OCI-LY7 (cell line): ENCODE measurements at regions not wholly inside any gene's neighbourhood (a gene's known extent, or its start where the extent isn't known, plus 50 kb on each side); places are given as distances from the start of the nearest gene placed in this dataset.

ENCODE experiments used
- BruUV-seq: library from RNA; stranded (reverse); fragments of 400-500 nt; replicated peaks from 2 replicates; lab custom pipeline; 2021; lab: Mats Ljungman, UMichigan
- CTCF ChIA-PET: fragments of 300-600 bp; sonication (Branson Sonifier 250); formaldehyde crosslinking; loops from one replicate; lab custom pipeline; 2022; ENCODE audit warnings: antibody characterized with exemption; ENCODE audit not compliant: unreplicated experiment; lab: Charles Lee
- POLR2A ChIA-PET: fragments of 300-600 bp; sonication (Branson Sonifier 250); formaldehyde crosslinking; loops from one replicate; lab custom pipeline; 2022; ENCODE audit warnings: antibody characterized with exemption; lab: Charles Lee
- DNase-seq: peaks from one replicate; pipeline ENCODE4 v3.0.0-alpha.2; 2015; ENCODE audit warnings: low spot score
- H2AFZ ChIP-seq: fragments of 200-600 bp; sonication (generic), shearing (Covaris generic); 2 replicates; pipeline ENCODE4 v1.6.1; 2014; ENCODE audit warnings: mild to moderate bottlenecking, antibody characterized with exemption, low read length, moderate library complexity
- H3K27ac ChIP-seq: fragments of 200-600 bp; sonication (generic); 2 replicates; pipeline ENCODE4 v1.5.1; 2014; ENCODE audit warnings: mixed run types, low read depth, mild to moderate bottlenecking, moderate library complexity, low read length, inconsistent platforms; ENCODE audit not compliant: poor library complexity, severe bottlenecking
- H3K36me3 ChIP-seq: fragments of 200-600 bp; sonication (generic); 2 replicates; pipeline ENCODE4 v1.6.1; 2014; ENCODE audit warnings: mild to moderate bottlenecking, antibody characterized with exemption, low read length, moderate library complexity, mixed read lengths; ENCODE audit not compliant: insufficient read depth
- H3K4me1 ChIP-seq: fragments of 200-600 bp; sonication (generic); 2 replicates; pipeline ENCODE4 v1.5.1; 2014; ENCODE audit warnings: mild to moderate bottlenecking, low read length; ENCODE audit not compliant: insufficient read depth, poor library complexity, severe bottlenecking
- H3K4me2 ChIP-seq: fragments of 200-600 bp; sonication (generic); 2 replicates; pipeline ENCODE4 v1.6.1; 2014; ENCODE audit warnings: mild to moderate bottlenecking, low read length
- H3K4me3 ChIP-seq: fragments of 200-600 bp; sonication (generic); 2 replicates; pipeline ENCODE4 v1.5.1; 2014; ENCODE audit warnings: mild to moderate bottlenecking, low read depth, low read length; ENCODE audit not compliant: poor library complexity, severe bottlenecking
- H3K79me2 ChIP-seq: fragments of 200-600 bp; sonication (generic); 2 replicates; pipeline ENCODE4 v1.6.1; 2016; ENCODE audit warnings: low read depth, mild to moderate bottlenecking, low read length, moderate library complexity, mixed read lengths; ENCODE audit not compliant: insufficient read depth
- H3K9me2 ChIP-seq: fragments of 200-600 bp; sonication (generic); 2 replicates; pipeline ENCODE4 v1.6.1; 2016; ENCODE audit warnings: mild to moderate bottlenecking, low read length, mixed read lengths; ENCODE audit not compliant: insufficient read depth
- H3K9me3 ChIP-seq: fragments of 200-600 bp; sonication (generic); 2 replicates; pipeline ENCODE4 v1.6.1; 2014; ENCODE audit warnings: mild to moderate bottlenecking, mixed run types, low read length, mixed read lengths
- H4K20me1 ChIP-seq: fragments of 200-600 bp; sonication (generic); 2 replicates; pipeline ENCODE4 v1.6.1; 2014; ENCODE audit warnings: mild to moderate bottlenecking, antibody characterized with exemption, low read length, moderate library complexity, mixed read lengths; ENCODE audit not compliant: insufficient read depth
- CTCF ChIP-seq: fragments of 200-600 bp; sonication (generic); conservative IDR thresholded peaks from 2 replicates; pipeline ENCODE4 v1.5.1; 2014; ENCODE audit warnings: mild to moderate bottlenecking, antibody characterized with exemption, low read length, moderate library complexity, mixed read lengths
- EZH2phosphoT487 ChIP-seq: fragments of 200-600 bp; sonication (generic); IDR thresholded peaks from 2 replicates; pipeline ENCODE4 v1.6.1; 2018; ENCODE audit warnings: low read depth, borderline replicate concordance, mild to moderate bottlenecking, mixed run types, antibody characterized with exemption, low read length, moderate library complexity, mixed read lengths
- intact Hi-C: fragments of 100-400 bp; cut with micrococcal nuclease; formaldehyde crosslinking; loops from one replicate; pipeline ENCODE4 v1.10.0; 2022; ENCODE audit not compliant: unreplicated experiment

DNA sequence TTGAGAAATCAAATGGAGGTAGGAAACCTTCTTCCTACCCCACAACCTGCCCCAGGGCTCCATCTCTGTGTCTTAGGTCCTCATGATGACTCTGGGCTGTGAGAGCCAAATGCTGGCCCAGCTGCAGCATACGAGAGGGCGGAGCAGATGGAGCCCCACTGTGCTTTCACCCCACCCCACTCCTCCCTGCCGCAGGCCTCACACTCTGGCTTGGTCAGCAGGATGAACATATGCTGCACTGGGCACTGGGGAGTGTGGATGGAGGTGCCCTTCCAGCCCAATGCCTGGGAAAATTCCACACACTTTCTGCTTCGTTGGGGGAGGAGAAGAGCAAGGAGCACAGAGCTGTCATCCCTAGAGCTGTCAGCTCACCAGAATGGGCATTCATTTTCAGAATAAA lies 271.6 kb upstream of the CADM1 start:
- H3K4me1 ChIP-seq = no peaks in the 10 kb centered on the region
- H3K79me2 ChIP-seq = no peaks in the 10 kb centered on the region
- no peak overlapping the region for H3K27ac ChIP-seq
- TF ChIP-seq EZH2phosphoT487 = no peak
- no peak for TF ChIP-seq CTCF
- CTCF ChIA-PET = no interaction called here
- BruUV-seq = no TSS peak
- no peaks in the 10 kb centered on the region for H3K9me2 ChIP-seq
- H3K4me2 ChIP-seq = no peak overlapping the region
- no peak overlapping the region for H3K4me3 ChIP-seq
- no peak for DNase-seq
- H3K36me3 ChIP-seq = no peaks in the 10 kb centered on the region
- no peak overlapping the region for H2AFZ ChIP-seq
- intact Hi-C loops = no loop called here
- H3K9me3 ChIP-seq = no peaks in the 10 kb centered on the region
- POLR2A ChIA-PET = no interaction called here
- H4K20me1 ChIP-seq = no peaks in the 10 kb centered on the region

DNA sequence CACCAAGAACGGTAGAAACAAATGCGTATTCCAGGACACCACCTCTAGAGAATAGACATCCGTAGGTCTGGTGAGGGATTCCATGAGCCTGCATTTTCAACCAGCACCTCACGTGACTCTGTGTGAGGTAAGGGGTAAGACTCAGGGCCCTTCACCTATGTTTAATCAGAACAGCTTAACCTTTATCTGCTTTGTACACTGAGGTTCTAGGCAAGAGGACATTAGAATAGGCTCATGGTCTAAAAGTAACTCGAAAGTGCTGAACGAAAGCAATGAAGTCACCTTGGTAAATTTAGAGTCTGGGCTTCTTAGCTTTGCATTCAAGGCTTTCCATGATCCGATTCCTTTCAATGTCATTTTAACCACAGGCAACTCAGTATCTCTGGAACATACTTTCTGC lies 270.5 kb upstream of the CADM1 start:
- Histone ChIP-seq H4K20me1 (no peaks in the 10 kb centered on the region), H3K4me2 (no peak overlapping the region), H3K9me3 (no peaks in the 10 kb centered on the region), H3K4me1 (no peaks in the 10 kb centered on the region), H3K9me2 (no peaks in the 10 kb centered on the region), H3K4me3 (no peak overlapping the region), H3K79me2 (no peaks in the 10 kb centered on the region), H3K36me3 (no peaks in the 10 kb centered on the region), H2AFZ (no peak overlapping the region), H3K27ac (no peak overlapping the region)
- BruUV-seq = no TSS peak
- ChIA-PET POLR2A (no interaction called here), CTCF (no interaction called here)
- DNase-seq = no peak
- no peak for TF ChIP-seq CTCF
- intact Hi-C loops = no loop called here

- intact Hi-C loops = no loop called here
- no TSS peak for BruUV-seq
- CTCF ChIA-PET = no interaction called here
Measured at GRCh38 chr11:115769891-115770290, 265.7 kb upstream of the CADM1 start.

More at GRCh38 chr11:115769891-115770290, 265.7 kb upstream of the CADM1 start:
- H3K79me2 ChIP-seq = no peaks in the 10 kb centered on the region
- H4K20me1 ChIP-seq = no peaks in the 10 kb centered on the region
- H3K4me3 ChIP-seq = no peak overlapping the region
- H2AFZ ChIP-seq = no peak overlapping the region
- no peaks in the 10 kb centered on the region for H3K9me2 ChIP-seq
- POLR2A ChIA-PET = no interaction called here
- no peaks in the 10 kb centered on the region for H3K36me3 ChIP-seq
- TF ChIP-seq EZH2phosphoT487 = no peak
- H3K27ac ChIP-seq = no peak overlapping the region
- H3K4me1 ChIP-seq = no peaks in the 10 kb centered on the region
- no peak overlapping the region for H3K4me2 ChIP-seq
- no peak for DNase-seq
- H3K9me3 ChIP-seq = no peaks in the 10 kb centered on the region
